ENCODE measurements at regions not wholly inside any gene's neighbourhood (a gene's known extent, or its start where the extent isn't known, plus 50 kb on each side); places are given as distances from the start of the nearest gene placed in this dataset.
A peak's percentile ranks its signal among the peaks of the same experiment; 100 is the strongest.
"Not testable (repeated sequence)": the region's sequence is repeated elsewhere in the genome, so short reads cannot be mapped to it uniquely, and the experiment has no call there.

DNA sequence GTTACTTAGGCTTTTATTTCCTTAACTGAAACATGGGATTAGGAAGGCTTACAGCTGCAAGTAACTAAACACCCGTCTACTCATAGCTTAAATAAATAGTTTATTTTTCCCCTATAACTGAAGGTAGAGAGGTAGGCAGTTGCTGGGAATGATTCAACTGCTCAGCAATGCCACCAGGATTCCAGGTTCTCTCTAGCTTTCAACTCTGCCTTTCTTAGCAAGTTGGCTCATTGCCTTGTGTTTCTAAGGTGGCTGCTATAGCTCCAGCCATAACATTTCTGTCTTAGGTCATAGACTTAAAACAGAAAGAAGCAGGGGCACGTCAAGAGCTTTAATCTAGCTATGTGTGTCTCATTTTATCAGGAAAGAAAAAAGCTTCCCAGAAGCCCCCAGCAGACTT lies 103.7 kb upstream of the MDM1 start:
- peak; percentile 61 for DNase-seq
- Histone ChIP-seq H3K36me3 (ENCODE audit: control insufficient read depth, insufficient read depth, low read length) (no peaks in the 10 kb centered on the region), H3K4me1 (ENCODE audit: control insufficient read depth, insufficient read depth, low read length) (peaks cover 5% of the 10 kb centered on the region), H3K9me3 (replicated peaks; ENCODE audit: control insufficient read depth, low read depth, low read length) (peaks cover 6% of the 10 kb centered on the region), H3K27ac (ENCODE audit: low read length) (peak overlapping the region; percentile 69), H3K4me3 (ENCODE audit: low read length) (no peak overlapping the region), H3K27me3 (ENCODE audit: control insufficient read depth, insufficient read depth, low read length) (no peaks in the 10 kb centered on the region)
- WGBS (ENCODE audit: insufficient coverage) = no CpG with 5 or more reads among the region's 2 CpGs

DNA sequence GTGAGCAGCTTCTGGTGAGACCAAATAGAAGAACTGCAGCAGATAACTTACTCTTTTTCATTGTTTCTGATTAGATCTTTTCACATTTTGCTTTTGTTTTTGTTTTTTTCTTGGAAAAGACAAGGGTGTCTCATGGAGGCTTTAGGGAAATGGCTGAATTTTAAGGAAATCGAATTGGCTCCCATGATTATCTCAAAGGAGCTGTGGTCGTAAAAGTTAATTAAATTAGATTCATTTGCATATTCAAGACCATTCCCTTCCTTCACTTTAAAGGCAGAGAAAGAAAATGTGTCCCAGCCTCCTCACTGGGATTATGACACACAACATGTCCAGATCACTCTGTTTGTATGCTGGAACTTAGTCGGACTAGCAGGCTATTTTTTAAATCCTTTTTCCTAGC lies 106.4 kb upstream of the MDM1 start:
- Histone ChIP-seq H3K4me3 (ENCODE audit: low read length) (no peak overlapping the region), H3K4me1 (ENCODE audit: control insufficient read depth, insufficient read depth, low read length) (peaks cover 5% of the 10 kb centered on the region), H3K27me3 (ENCODE audit: control insufficient read depth, insufficient read depth, low read length) (no peaks in the 10 kb centered on the region), H3K9me3 (replicated peaks; ENCODE audit: control insufficient read depth, low read depth, low read length) (peaks cover 6% of the 10 kb centered on the region), H3K27ac (ENCODE audit: low read length) (no peak overlapping the region), H3K36me3 (ENCODE audit: control insufficient read depth, insufficient read depth, low read length) (no peaks in the 10 kb centered on the region)
- no peak for DNase-seq
- no CpG with 5 or more reads among the region's 3 CpGs for WGBS (ENCODE audit: insufficient coverage)

DNA sequence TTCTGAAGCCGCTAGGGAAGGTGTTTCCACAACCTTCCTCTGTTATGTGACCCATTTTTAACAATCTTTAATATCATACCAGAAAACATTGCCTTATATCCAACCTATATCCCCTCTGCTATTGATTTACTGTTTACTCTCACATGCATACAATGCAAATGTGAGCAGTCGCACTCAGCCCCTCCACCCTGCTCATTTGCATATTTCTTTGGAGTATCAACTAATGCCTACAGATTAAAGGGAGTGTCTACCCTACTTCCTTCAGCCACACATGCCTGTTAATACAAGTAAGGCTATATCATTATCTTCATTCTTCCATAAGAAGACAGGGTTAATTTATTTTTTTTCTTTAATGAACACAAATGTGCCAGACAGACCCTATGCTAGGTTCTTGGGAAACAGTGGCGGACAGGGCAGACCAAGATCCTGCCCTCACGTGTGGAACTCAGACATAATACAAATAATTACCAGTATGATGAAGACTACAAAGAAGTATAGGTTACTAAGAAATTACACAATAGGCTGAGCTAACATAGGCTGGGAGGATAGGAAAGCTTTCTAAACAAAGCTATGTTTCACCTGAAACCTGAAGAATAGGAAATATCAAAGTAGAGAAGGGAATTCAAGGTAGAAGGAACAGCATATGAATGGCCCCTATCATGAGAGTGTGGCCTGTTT lies 107.3 kb upstream of the MDM1 start:
- Histone ChIP-seq H3K27ac (ENCODE audit: low read length) (peak overlapping the region; percentile 26), H3K4me1 (ENCODE audit: control insufficient read depth, insufficient read depth, low read length) (peaks cover 5% of the 10 kb centered on the region), H3K9me3 (replicated peaks; ENCODE audit: control insufficient read depth, low read depth, low read length) (peaks cover 7% of the 10 kb centered on the region), H3K27me3 (ENCODE audit: control insufficient read depth, insufficient read depth, low read length) (no peaks in the 10 kb centered on the region), H3K36me3 (ENCODE audit: control insufficient read depth, insufficient read depth, low read length) (no peaks in the 10 kb centered on the region), H3K4me3 (ENCODE audit: low read length) (no peak overlapping the region)
- WGBS (ENCODE audit: insufficient coverage) = 90% methylated on average over 2 of the region's 4 CpGs
- no peak for DNase-seq

DNA sequence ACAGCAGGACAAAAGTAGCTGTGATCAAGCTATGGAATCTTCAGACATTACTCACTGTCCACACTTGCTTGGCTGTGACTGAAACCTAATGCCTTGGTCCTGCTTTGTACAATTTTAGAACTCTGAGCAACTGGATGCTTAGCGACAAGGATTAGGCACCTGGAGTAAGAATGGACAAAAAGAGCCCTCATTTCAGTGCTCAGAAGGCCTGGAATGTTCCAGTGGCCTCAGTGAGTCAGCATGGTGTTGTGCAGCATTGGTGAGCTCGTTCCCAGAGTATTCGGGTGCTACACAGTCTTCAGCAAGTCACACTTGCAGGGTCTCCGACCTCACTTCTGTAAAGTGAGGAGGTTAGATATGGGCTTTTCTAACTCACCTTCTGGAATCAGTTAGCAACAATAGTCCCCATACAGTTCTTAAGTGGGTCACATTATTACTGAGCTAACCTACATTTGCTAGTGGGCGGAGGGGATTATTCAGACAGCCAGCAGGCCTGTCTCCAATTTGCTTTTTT lies 108.0 kb upstream of the MDM1 start:
- no peaks in the 10 kb centered on the region for H3K27me3 ChIP-seq (ENCODE audit: control insufficient read depth, insufficient read depth, low read length)
- peak; percentile 42 for DNase-seq
- 70% methylated on average over 1 of the region's 5 CpGs for WGBS (ENCODE audit: insufficient coverage)
- peaks cover 5% of the 10 kb centered on the region for H3K4me1 ChIP-seq (ENCODE audit: control insufficient read depth, insufficient read depth, low read length)
- H3K36me3 ChIP-seq (ENCODE audit: control insufficient read depth, insufficient read depth, low read length) = no peaks in the 10 kb centered on the region
- peak overlapping the region; percentile 30 for H3K27ac ChIP-seq (ENCODE audit: low read length)
- no peak overlapping the region for H3K4me3 ChIP-seq (ENCODE audit: low read length)
- H3K9me3 ChIP-seq (replicated peaks; ENCODE audit: control insufficient read depth, low read depth, low read length) = peaks cover 7% of the 10 kb centered on the region

DNA sequence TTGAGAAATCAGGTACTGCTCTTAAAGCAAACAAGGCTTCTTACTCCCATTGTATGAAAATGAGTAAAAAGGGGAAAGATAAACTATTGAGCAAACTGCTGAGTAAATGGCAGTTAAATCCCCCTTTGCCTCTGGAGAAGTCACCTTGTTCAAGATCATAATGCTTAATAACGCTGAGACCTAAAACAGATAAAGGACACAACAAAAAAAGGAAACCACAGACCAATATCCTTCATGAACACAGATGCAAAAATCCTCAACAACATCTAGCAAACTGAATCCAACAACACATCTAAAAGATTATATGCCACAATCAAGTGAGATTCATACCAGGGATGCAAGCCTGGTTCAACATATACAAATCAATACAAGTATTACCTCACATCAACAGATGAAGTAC lies 109.0 kb upstream of the MDM1 start:
- H3K36me3 ChIP-seq (ENCODE audit: control insufficient read depth, insufficient read depth, low read length) = no peaks in the 10 kb centered on the region
- WGBS (ENCODE audit: insufficient coverage) = no CpG with 5 or more reads among the region's 1 CpG
- no peak overlapping the region for H3K27ac ChIP-seq (ENCODE audit: low read length)
- DNase-seq = no peak
- H3K4me3 ChIP-seq (ENCODE audit: low read length) = no peak overlapping the region
- no peaks in the 10 kb centered on the region for H3K27me3 ChIP-seq (ENCODE audit: control insufficient read depth, insufficient read depth, low read length)
- H3K9me3 ChIP-seq (replicated peaks; ENCODE audit: control insufficient read depth, low read depth, low read length) = peaks cover 4% of the 10 kb centered on the region
- peaks cover 5% of the 10 kb centered on the region for H3K4me1 ChIP-seq (ENCODE audit: control insufficient read depth, insufficient read depth, low read length)

DNA sequence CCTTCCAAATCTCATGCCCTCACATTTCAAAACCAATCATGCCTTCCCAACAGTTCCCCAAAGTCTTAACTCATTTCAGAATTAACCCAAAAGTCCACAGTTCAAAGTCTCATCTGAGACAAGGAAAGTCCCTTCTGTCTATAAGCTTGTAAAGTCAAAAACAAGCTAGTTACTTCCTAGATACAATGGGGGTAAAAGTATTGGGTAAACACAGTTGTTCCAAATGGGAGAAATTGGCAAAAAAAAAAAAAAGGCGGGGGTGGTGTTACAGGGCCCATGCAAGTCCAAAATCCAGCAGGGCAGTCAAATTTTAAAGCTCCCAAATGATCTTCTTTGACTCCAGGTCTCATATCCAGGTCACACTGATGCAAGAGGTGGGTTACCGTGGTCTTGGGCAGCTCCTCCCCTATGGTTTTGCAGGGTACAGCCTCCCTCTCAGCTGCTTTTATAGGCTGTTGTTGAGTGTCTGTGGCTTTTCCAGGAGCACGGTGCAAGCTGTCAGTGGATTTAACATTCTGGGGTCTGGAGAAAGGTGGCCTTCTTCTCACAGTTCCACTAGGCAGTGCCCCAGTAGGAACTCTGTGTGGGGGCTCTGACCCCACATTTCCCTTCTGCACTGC lies 110.3 kb upstream of the MDM1 start:
- no CpG with 5 or more reads among the region's 3 CpGs for WGBS (ENCODE audit: insufficient coverage)
- not testable (repeated sequence) for H3K4me3 ChIP-seq (ENCODE audit: low read length); H3K27ac ChIP-seq (ENCODE audit: low read length); H3K9me3 ChIP-seq (replicated peaks; ENCODE audit: control insufficient read depth, low read depth, low read length); H3K27me3 ChIP-seq (ENCODE audit: control insufficient read depth, insufficient read depth, low read length); H3K36me3 ChIP-seq (ENCODE audit: control insufficient read depth, insufficient read depth, low read length); H3K4me1 ChIP-seq (ENCODE audit: control insufficient read depth, insufficient read depth, low read length); DNase-seq

DNA sequence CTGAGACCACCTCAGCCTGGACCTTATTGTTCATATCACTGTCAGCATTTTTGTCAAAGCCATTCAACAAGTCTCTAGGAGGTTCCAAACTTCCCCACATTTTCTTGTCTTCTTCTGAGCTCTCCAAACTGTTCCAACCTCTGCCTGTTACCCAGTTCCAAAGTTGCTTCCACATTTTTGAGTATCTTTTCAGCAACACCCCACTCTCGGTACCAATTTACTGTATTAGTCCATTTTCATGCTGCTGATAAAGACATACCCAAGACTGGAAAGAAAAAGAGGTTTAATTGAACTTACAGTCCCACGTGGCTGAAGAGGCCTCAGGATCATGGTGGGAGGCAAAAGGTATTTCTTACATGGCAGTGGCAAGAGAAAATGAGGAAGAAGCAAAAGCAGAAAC lies 111.5 kb upstream of the MDM1 start:
- not testable (repeated sequence) for H3K9me3 ChIP-seq (replicated peaks; ENCODE audit: control insufficient read depth, low read depth, low read length); H3K36me3 ChIP-seq (ENCODE audit: control insufficient read depth, insufficient read depth, low read length); H3K27me3 ChIP-seq (ENCODE audit: control insufficient read depth, insufficient read depth, low read length); H3K27ac ChIP-seq (ENCODE audit: low read length); H3K4me1 ChIP-seq (ENCODE audit: control insufficient read depth, insufficient read depth, low read length); H3K4me3 ChIP-seq (ENCODE audit: low read length); DNase-seq
- no CpG with 5 or more reads among the region's 2 CpGs for WGBS (ENCODE audit: insufficient coverage)

DNA sequence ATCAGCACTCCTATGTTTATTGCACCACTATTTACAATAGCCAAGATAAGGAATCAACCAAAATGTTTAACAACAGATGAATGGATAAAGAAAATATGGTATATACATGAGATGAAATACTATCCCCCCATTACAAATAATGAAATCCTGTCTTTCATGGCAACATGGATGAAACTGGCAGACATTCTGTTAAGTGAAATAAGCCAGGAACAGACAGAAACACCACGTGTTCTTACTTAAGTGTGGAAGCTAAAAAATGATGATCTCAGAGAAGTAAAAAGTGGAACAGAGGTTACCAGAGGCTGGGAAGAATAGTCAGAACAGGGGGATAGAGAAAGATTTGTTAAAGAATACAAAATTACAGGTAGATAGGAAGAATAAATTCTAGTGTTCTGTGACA lies 113.7 kb upstream of the MDM1 start:
- 0% methylated on average over 1 of the region's 1 CpG for WGBS (ENCODE audit: insufficient coverage)

DNA sequence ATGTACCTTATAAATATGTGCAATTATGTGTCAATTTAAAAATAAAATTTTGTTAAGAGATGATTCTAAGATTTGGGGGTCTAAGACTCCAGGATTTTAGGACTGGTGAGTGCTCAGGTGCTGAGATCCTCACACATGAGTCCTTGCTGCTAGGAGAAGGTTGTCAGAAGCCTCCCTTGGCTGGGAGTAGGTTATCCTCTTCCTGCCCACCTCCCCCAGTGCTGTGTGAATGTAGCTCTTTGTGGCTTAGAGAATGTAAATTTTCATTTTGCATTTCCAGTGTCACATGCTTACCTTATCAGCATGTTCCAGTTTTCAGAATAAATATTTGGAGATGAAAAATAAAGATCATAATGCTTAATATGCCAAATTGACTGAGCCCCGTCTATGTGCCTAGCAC lies 114.2 kb upstream of the MDM1 start:
- H3K4me1 ChIP-seq (ENCODE audit: control insufficient read depth, insufficient read depth, low read length) = peaks cover 2% of the 10 kb centered on the region
- H3K27ac ChIP-seq (ENCODE audit: low read length) = no peak overlapping the region
- H3K36me3 ChIP-seq (ENCODE audit: control insufficient read depth, insufficient read depth, low read length) = no peaks in the 10 kb centered on the region
- no peak for DNase-seq
- H3K9me3 ChIP-seq (replicated peaks; ENCODE audit: control insufficient read depth, low read depth, low read length) = peaks cover 4% of the 10 kb centered on the region
- no peak overlapping the region for H3K4me3 ChIP-seq (ENCODE audit: low read length)
- no CpG with 5 or more reads among the region's 1 CpG for WGBS (ENCODE audit: insufficient coverage)
- no peaks in the 10 kb centered on the region for H3K27me3 ChIP-seq (ENCODE audit: control insufficient read depth, insufficient read depth, low read length)

More for the DNA sequence above, 113.7 kb upstream of the MDM1 start:
- H3K27ac ChIP-seq (ENCODE audit: low read length) = no peak overlapping the region
- H3K9me3 ChIP-seq (replicated peaks; ENCODE audit: control insufficient read depth, low read depth, low read length) = peaks cover 4% of the 10 kb centered on the region
- DNase-seq = peak; percentile 48
- peaks cover 2% of the 10 kb centered on the region for H3K4me1 ChIP-seq (ENCODE audit: control insufficient read depth, insufficient read depth, low read length)
- no peaks in the 10 kb centered on the region for H3K27me3 ChIP-seq (ENCODE audit: control insufficient read depth, insufficient read depth, low read length)
- no peaks in the 10 kb centered on the region for H3K36me3 ChIP-seq (ENCODE audit: control insufficient read depth, insufficient read depth, low read length)
- H3K4me3 ChIP-seq (ENCODE audit: low read length) = no peak overlapping the region

DNA sequence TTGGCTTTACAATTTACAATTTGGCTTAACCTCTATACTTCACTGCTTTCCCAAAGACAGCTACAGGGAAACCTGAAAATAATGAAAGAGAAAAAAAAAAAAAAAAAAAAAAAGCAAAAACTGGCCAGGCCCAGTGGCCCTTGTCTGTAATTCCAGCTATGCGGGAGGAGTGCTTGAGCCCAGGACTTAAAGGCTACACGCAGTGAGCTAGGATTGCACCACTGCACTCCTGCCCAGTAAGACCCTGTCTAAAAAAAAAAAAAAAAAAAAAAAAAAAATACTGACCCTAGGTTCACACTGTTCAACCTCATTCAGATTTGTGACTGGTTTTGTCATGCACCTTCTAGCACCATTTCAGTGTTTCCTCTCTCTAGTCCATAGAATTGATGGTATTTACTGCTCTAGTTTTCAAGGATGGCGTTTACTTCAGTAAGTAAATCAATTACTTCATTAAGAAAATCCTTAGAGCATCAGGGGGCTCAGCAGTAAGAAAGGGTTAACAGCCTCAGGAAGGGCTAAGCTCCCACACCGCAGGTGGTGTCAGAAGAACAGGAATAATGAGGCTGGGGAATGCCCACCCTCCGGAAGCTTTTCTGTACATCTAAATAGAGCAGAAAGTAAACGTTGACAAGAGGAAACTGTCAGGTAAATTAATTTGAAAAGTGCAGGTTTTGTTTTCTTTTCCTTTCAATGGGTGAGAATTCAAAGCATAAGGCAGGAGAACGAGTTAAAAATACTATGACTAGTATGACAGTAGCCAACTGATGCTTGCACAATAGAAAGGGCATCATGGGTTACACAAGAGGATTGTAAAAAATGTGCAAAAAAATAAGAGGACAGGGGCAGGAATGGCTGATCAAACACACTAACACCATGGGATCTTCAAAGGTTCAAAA lies 115.0 kb upstream of the MDM1 start:
- Histone ChIP-seq H3K27ac (ENCODE audit: low read length) (no peak overlapping the region), H3K4me3 (ENCODE audit: low read length) (no peak overlapping the region), H3K9me3 (replicated peaks; ENCODE audit: control insufficient read depth, low read depth, low read length) (peaks cover 4% of the 10 kb centered on the region), H3K36me3 (ENCODE audit: control insufficient read depth, insufficient read depth, low read length) (no peaks in the 10 kb centered on the region), H3K4me1 (ENCODE audit: control insufficient read depth, insufficient read depth, low read length) (peaks cover 8% of the 10 kb centered on the region), H3K27me3 (ENCODE audit: control insufficient read depth, insufficient read depth, low read length) (no peaks in the 10 kb centered on the region)
- DNase-seq = no peak
- 18% methylated on average over 2 of the region's 7 CpGs for WGBS (ENCODE audit: insufficient coverage)

All from muscle of leg (tissue), 3 donors.